OCI-LY1 (cell line): ENCODE measurements at regions not wholly inside any gene's neighbourhood (a gene's known extent, or its start where the extent isn't known, plus 50 kb on each side); places are given as distances from the start of the nearest gene placed in this dataset.

ENCODE experiments used
- H2AFZ ChIP-seq: fragments of 200-600 bp; sonication (generic), shearing (Covaris generic); 2 replicates; pipeline ENCODE4 v1.6.0; 2014; ENCODE audit warnings: antibody characterized with exemption, mild to moderate bottlenecking, low read length
- H3F3A ChIP-seq: fragments of 200-600 bp; sonication (generic), shearing (Covaris generic); 2 replicates; pipeline ENCODE4 v1.6.0; 2014; ENCODE audit warnings: mild to moderate bottlenecking, antibody characterized with exemption, low read length, moderate library complexity; ENCODE audit not compliant: insufficient read depth
- H3K27ac ChIP-seq: fragments of 200-600 bp; sonication (generic); 2 replicates; pipeline ENCODE4 v1.5.1; 2014; ENCODE audit warnings: low read length, mixed run types, mild to moderate bottlenecking, low read depth; ENCODE audit not compliant: poor library complexity, severe bottlenecking
- H3K27me3 ChIP-seq: fragments of 200-600 bp; sonication (generic); 2 replicates; pipeline ENCODE4 v1.6.0; 2014; ENCODE audit warnings: antibody characterized with exemption, mild to moderate bottlenecking, low read length, moderate library complexity; ENCODE audit not compliant: insufficient read depth
- H3K36me3 ChIP-seq: fragments of 200-600 bp; sonication (generic); 2 replicates; pipeline ENCODE4 v1.6.1; 2014; ENCODE audit warnings: mild to moderate bottlenecking, antibody characterized with exemption, low read length, moderate library complexity, mixed read lengths; ENCODE audit not compliant: insufficient read depth
- H3K4me1 ChIP-seq: fragments of 200-600 bp; sonication (generic); 2 replicates; pipeline ENCODE4 v1.5.1; 2014; ENCODE audit warnings: mild to moderate bottlenecking, low read length, moderate library complexity; ENCODE audit not compliant: insufficient read depth, severe bottlenecking
- H3K4me2 ChIP-seq: fragments of 200-600 bp; sonication (generic), shearing (Covaris generic); 2 replicates; pipeline ENCODE4 v1.6.1; 2014; ENCODE audit warnings: low read length
- H3K4me3 ChIP-seq: fragments of 200-600 bp; sonication (generic); 2 replicates; pipeline ENCODE4 v1.5.1; 2014; ENCODE audit warnings: low read length, low read depth, mild to moderate bottlenecking, mixed read lengths; ENCODE audit not compliant: poor library complexity, severe bottlenecking
- H3K79me2 ChIP-seq: fragments of 200-600 bp; shearing (Covaris generic); 2 replicates; pipeline ENCODE4 v1.6.1; 2016; ENCODE audit warnings: mixed run types, low read length, mixed read lengths; ENCODE audit not compliant: insufficient read depth
- H3K9ac ChIP-seq: fragments of 200-600 bp; sonication (generic), shearing (Covaris generic); 2 replicates; pipeline ENCODE4 v1.6.1; 2014; ENCODE audit warnings: mild to moderate bottlenecking, low read length, mixed read lengths
- H3K9me2 ChIP-seq: fragments of 200-600 bp; sonication (generic), shearing (Covaris generic); 2 replicates; pipeline ENCODE4 v1.6.1; 2014; ENCODE audit warnings: low read depth, mild to moderate bottlenecking, low read length, mixed read lengths
- H3K9me3 ChIP-seq: fragments of 200-600 bp; shearing (Covaris generic); 2 replicates; pipeline ENCODE4 v1.6.1; 2014; ENCODE audit warnings: low read length, mixed read lengths
- H4K20me1 ChIP-seq: fragments of 200-600 bp; sonication (generic), shearing (Covaris generic); 2 replicates; pipeline ENCODE4 v1.6.0; 2016; ENCODE audit warnings: mild to moderate bottlenecking, low read length; ENCODE audit not compliant: insufficient read depth
- CTCF ChIP-seq: fragments of 200-600 bp; sonication (generic), shearing (Covaris generic); IDR thresholded peaks from 2 replicates; pipeline ENCODE4 v1.5.1; 2017; ENCODE audit warnings: mild to moderate bottlenecking, antibody characterized with exemption, low read length, moderate library complexity, mixed read lengths
- EZH2 ChIP-seq: fragments of 200-600 bp; sonication (generic), shearing (Covaris generic); IDR thresholded peaks from 2 replicates; pipeline ENCODE4 v1.8.0; 2017; ENCODE audit warnings: borderline replicate concordance, mixed run types, mild to moderate bottlenecking, antibody characterized with exemption, low read length, moderate library complexity, mixed read lengths

GRCh38 chr6:845566-845965, 152.6 kb upstream of the EXOC2 start:
- H3K4me2 ChIP-seq, result no peak overlapping the region
- no peaks in the 10 kb centered on the region for H3F3A ChIP-seq
- H3K9ac ChIP-seq, result no peak overlapping the region
- H3K9me3 ChIP-seq, result no peaks in the 10 kb centered on the region
- H3K27ac ChIP-seq, result no peak overlapping the region
- no peaks in the 10 kb centered on the region for H3K36me3 ChIP-seq
- no peaks in the 10 kb centered on the region; the same call in 1 of the 2 replicates for H3K27me3 ChIP-seq
- H4K20me1 ChIP-seq, result no peaks in the 10 kb centered on the region
- no peaks in the 10 kb centered on the region for H3K9me2 ChIP-seq
- TF ChIP-seq EZH2 (no peak), CTCF (no peak)
- H3K4me3 ChIP-seq, result no peak overlapping the region
- H3K79me2 ChIP-seq, result no peaks in the 10 kb centered on the region
- no peak overlapping the region for H2AFZ ChIP-seq
- no peaks in the 10 kb centered on the region for H3K4me1 ChIP-seq

GRCh38 chr6:845101-845500, 152.2 kb upstream of the EXOC2 start:
- TF ChIP-seq EZH2, result no peak
- TF ChIP-seq CTCF, result no peak
- H2AFZ ChIP-seq, result no peak overlapping the region
- H3K9me3 ChIP-seq, result no peaks in the 10 kb centered on the region

GRCh38 chr6:842141-842540, 149.2 kb upstream of the EXOC2 start:
- Histone ChIP-seq H3K9me2 (no peaks in the 10 kb centered on the region), H2AFZ (no peak overlapping the region), H3K4me2 (no peak overlapping the region), H3K36me3 (no peaks in the 10 kb centered on the region), H3K79me2 (no peaks in the 10 kb centered on the region), H4K20me1 (no peaks in the 10 kb centered on the region), H3F3A (no peaks in the 10 kb centered on the region), H3K9me3 (no peaks in the 10 kb centered on the region), H3K4me1 (no peaks in the 10 kb centered on the region), H3K4me3 (no peak overlapping the region), H3K27ac (no peak overlapping the region), H3K27me3 (no peaks in the 10 kb centered on the region; the same call in 1 of the 2 replicates), H3K9ac (no peak overlapping the region)
- TF ChIP-seq CTCF (no peak), EZH2 (no peak)

More at GRCh38 chr6:845101-845500, 152.2 kb upstream of the EXOC2 start:
- no peaks in the 10 kb centered on the region for H3K79me2 ChIP-seq
- no peak overlapping the region for H3K4me3 ChIP-seq
- H3K36me3 ChIP-seq, result no peaks in the 10 kb centered on the region
- H3K27me3 ChIP-seq, result no peaks in the 10 kb centered on the region; the same call in 1 of the 2 replicates
- H3K9me2 ChIP-seq, result no peaks in the 10 kb centered on the region
- H3F3A ChIP-seq, result no peaks in the 10 kb centered on the region
- H3K4me2 ChIP-seq, result no peak overlapping the region
- H3K27ac ChIP-seq, result no peak overlapping the region
- H4K20me1 ChIP-seq, result no peaks in the 10 kb centered on the region
- H3K9ac ChIP-seq, result no peak overlapping the region
- no peaks in the 10 kb centered on the region for H3K4me1 ChIP-seq
